ENCODE measurements at regions not wholly inside any gene's neighbourhood (a gene's known extent, or its start where the extent isn't known, plus 50 kb on each side); places are given as distances from the start of the nearest gene placed in this dataset.
"Not testable (repeated sequence)": the region's sequence is repeated elsewhere in the genome, so short reads cannot be mapped to it uniquely, and the experiment has no call there.

DNA sequence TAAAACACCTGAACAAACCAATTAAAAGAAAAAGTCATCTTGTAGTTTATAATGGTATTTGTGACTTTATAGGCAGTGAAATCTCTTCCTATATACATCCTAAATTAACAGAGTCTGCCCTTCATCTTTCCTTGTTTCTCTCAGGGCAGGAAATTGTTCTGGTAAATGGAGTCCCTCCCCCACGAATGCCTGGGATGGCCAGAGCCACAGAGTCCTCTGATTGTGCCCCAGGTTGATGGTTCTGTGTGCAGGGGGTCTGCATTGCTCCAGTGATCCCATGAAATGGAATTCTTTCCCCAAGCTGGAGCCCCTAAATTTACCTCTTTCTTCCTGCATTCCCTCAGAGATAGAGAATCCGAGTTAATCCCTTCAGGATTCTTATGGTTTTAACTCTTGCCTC, 155.5 kb downstream of the MTX2 start:
- no peak for DNase-seq (ENCODE audit: low read depth)

DNA sequence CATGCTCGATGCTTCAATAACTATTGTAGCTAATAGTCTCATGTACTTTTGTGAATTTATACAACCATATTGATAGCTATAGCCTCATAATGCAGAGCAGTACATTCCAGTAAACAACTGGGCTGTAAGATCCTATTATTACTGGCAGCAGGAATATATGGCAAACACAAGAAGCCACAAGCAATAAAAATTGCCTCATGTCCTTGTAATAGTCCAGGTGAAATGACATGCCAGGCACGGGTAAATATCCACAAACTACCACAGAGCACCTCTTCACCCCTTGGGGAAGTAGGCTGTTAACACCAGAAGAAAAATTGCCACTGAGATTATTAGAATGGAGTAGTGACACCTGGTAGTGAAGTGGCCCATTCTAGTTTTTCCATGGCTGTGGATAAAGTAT, 158.3 kb downstream of the MTX2 start:
- no peak for DNase-seq (ENCODE audit: low read depth)

DNA sequence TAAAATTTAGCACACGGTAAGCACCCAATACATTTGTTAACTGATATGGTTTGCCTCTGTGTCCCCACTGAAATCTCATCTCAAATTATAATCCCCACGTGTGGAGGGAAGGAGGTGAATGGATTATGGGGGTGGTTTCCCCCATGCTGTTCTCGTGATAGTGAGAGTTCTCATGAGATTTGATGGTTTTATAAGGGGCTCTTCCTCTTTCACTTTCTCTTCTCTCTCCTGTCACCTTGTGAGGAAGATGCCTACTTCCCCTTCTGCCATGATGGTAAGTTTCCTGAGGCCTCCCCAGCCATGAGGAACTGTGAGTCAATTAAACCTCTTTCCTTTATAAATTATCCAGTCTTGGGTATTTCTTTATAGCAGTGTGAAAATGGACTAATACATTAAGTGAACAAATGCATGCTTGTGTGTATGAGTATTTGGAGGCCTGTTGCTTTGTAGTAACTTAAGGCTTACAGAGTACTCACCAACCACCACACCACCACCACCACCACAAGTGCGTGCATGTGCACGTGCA, 159.8 kb downstream of the MTX2 start:
- not testable (repeated sequence) for DNase-seq (ENCODE audit: low read depth)

DNA sequence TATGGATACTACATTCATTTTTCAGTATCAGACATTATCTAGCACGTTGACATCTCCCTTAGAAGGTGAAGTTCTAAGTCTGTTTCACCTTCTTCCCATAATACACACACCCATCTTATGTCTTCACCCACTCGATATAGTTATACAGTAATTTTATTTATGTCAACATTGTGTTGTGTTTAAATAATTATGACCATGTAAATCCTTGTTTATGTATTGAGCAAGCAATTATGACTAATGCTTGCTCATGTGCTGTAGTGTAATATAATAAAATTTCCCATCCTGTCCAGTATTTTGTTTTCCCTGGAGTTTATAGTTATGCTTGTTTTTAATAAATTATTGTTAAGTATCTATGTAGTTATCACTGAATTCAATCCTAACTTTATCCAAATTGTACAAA, 163.2 kb downstream of the MTX2 start:
- DNase-seq (ENCODE audit: low read depth): no peak

DNA sequence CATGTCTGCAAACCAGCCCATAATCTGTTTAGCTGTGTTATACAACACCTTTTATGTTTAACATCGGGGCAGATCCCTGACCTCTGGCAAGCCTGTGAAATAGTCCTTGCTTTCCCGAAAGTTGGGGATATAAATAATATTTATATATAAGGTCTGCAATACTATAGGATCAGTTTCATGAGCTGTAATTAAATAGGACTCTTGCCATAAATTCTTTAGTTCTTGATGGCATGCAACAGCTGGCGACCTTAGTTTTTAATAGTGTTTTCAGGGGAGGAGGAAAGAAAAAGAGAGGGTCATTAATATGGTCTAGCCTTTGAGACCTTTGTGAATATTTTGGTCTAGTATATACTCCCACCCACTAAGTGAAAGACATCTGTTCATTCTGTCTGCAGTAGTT, 166.5 kb downstream of the MTX2 start:
- no peak for DNase-seq (ENCODE audit: low read depth)

DNA sequence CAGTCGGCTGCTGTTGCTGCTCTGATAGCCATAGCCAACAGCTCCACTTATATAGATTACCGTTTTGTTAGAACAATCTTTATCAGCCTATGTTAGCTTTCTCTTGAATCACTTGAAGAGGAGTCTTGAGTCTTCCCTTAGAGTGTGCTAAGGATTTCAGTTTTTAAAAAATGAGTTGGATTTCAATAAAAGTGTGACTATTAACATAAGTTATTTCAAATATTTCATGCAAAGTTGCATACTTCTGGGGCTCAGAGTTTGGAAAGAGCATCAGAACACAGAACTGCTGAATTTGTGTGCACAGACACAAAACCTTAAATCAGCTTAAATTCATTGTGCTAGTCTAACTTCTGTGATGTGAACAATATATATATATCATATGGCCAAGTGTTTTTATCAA, 174.7 kb downstream of the MTX2 start:
- no peak for DNase-seq (ENCODE audit: low read depth)

DNA sequence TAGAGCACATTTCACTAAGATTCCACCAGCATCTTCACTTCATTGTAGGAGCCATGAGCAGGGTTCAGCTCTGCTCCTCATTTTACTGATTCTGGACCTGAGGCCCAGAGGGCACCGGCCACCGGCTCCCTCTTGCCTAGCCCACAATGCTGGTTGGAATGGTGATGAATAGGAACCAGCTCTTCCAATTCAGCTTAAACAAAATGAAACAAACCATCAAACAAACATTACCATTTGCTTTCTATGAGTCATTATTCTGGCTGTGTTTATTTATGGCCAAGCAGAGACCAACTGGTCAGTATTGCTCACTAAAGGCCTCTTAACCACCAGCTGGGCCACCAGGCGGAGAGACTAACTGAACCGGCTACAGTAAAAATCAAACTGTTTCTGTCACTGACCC, 176.7 kb downstream of the MTX2 start:
- DNase-seq (ENCODE audit: low read depth): no peak

DNA sequence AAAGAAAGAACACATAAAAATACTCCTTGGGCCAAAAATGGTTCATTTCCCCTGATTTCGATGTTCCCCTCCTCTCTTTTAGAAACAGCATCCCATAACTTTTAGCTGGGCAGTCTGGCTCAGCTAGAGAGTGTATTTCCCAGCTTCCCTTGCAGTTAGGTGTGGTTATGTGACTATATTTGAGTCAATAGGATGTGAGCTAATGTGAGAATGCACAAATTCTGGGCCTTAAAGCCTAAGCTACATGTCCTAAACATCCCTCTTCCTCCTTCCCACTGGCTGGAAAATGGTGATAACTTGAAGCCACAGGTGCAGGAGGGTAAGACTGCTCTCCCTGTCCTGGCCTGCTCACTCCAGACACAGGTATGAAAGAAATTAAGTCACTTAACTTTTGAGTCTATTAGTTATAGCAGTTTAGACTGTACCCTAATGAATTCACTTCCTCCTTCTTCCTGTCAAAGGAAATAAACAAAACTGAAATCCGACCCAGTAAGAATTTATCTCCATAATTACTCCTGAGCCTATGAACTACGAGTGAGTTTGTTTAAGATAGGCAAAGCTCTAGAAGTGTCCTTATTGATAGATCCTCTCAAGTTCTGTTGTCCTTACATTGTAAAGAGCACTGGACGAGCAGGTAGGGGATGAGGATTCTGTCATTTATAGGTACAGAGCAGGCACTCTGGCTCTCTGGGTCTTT, 177.6 kb downstream of the MTX2 start:
- DNase-seq (ENCODE audit: low read depth): no peak

DNA sequence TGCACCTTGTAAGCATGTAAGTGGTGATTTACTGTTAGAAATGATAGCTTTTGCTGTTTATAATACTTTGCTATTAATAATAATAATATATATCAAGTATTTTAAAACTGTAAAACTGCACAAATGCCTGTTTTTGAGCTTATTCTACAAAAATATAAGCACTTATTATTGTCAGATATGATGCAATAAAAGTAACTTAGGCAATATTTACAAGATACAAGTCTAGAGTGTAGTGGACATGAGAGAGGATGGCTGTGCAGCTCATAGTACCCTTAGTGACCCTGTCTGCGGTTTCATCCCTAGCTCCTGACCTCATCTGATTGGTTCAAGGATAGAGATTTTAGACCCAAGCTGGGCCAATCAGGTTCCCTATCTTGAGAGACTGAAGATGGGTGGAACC, 178.4 kb downstream of the MTX2 start:
- no peak for DNase-seq (ENCODE audit: low read depth)

DNA sequence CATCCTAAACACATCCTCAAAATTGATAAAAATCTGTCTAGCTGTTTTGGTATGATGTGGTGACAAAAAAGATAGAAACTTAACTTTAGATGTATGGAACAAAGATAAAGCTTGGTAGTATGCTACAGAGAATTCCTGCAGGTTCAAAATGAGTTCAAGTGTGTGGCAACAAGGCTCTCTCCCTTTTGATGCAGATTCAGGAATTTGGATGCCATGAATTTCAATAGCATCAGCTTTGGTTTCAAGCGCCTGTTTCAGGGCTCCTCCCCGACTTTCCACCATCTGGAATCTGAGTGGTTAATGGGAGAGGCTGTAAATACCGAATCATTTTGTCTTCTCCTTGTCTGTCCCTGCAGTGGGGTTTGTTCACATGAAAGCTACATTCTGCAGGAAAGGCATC, 180.6 kb downstream of the MTX2 start:
- no peak for DNase-seq (ENCODE audit: low read depth)

DNA sequence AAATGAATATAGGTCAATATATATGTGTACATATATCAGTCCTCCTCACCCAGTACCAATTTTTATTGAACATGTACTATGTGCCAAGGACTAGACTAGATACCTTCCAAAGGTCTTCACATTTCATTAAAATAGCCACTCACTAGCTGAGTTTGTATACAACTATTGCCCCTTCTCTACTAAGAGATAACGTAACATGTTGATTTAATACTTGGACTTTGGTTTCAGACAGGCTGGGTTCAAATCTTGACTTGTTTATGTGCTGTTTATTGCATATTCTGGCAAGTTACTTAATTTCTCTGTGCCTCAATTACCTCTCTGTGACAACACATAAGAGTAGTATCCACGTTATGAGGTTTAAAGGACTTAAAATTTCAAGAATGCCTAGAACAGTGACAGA, 184.5 kb downstream of the MTX2 start:
- no peak for DNase-seq (ENCODE audit: low read depth)

DNA sequence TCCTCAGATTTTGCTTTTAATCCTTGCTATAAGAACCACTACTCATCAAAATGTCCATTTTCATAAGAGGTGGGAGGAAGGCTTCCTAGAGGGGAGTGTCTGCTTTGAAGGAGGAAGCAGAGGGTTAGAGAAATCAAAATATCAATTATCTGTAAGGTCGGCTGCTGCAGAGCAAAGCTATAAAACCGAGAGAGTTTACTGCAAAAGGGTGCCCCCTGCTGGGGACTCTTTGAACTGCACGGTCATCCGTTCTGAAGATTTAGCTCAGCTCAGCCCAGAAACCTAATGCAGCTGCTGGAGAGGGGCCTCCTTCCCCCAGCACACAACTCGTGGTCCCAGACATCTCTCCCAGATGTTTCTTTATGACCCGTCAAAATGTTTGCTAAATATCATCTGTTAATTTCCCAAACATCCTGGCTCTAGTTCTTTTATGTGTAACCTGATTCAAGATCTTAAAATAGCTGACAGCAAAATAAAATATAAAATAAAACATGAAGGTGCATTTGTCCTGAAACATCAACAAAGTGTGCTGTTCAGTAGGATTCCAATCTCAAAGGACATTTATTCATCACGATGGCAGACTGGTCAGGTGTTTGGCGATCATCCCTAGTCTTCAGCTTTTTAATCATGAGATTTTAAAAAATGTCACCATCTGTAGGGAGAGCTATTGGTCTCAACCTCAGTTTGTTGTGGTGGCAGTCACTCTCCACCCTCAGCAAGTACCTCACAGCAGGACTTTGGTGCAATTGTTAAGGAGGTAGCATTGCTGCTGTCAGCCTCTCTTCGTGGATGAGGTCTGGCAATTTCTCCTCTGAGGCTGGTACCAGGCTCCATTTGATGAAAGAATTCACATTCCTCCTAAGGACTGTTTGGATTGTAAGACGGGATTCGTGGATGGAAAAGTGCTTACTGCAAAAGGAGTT, 185.9 kb downstream of the MTX2 start:
- DNase-seq (ENCODE audit: low read depth): peak; percentile 58

DNA sequence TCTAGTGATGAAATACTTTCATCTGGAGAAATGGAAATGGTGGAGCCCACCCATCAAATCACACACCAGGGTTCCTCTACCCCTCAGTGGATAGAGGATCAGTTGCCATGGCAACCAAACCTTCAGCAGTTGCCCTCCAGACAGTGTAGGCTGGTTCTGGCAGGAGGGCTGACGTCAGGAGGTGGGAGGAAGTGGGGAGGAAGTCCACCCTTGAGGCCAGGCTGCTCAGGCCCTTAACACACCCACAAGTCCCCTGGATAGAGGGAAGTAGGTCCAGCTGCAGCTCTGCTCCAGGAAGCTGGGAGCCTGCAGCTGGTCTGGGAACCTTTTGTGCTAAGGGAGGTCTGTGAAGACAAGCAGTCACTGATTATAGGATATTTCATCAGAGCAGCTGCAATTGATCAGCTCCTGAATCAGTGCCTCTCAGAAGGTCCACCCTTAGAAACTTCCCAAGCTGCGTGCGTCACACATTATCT, 186.6 kb downstream of the MTX2 start:
- no peak for DNase-seq (ENCODE audit: low read depth)

DNA sequence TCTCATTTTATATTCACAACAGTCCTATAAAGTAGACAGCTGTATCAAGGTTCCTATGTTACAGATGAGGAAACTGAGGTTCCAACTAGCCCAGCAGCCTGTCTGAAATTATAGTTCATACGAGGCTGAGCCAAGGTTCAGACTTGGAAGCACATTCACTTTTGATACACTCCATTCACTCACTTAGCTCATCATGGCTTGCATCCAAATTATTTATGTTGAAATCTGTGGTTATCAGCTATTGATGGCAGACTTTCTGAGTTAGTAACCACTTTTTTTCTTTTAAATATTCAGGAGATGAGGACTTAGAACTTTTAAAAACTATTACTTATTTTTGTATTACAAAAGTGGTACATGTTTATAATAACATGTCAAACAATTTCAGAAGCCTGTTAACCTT, 188.2 kb downstream of the MTX2 start:
- DNase-seq (ENCODE audit: low read depth): no peak

DNA sequence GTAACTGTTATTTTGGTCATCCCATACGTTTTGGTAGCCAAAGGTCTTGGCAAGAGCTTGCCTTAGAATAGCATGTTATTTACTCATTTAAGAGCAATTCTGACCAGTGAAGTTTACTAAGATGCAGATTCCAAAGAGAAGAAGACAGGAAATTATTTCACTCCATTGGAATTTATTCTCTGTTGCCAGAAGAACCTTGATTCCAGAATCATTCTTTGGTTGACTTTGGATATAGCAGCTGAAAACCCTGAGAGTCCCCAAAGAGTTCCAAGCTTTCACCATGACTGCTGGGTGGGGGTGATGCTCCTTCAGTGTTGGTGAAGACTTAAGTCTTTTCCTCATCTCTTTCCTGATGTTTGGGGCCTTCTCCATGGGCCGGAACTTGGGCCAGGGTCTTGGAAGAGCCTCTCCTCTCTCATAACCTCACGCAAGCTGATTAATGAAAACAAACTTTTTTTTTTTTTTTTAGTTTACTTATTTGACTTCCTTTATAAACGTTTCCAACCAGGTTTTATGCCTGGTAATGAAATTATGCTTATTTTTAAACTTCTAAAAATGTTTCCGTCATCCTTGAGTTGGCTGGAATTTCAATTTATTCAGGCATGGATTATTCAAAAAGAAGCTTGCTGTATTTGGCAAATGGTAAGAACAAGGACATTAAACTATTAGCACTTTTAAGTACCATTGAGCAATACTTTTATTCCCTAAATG, 192.0 kb downstream of the MTX2 start:
- no peak for DNase-seq (ENCODE audit: low read depth)

DNA sequence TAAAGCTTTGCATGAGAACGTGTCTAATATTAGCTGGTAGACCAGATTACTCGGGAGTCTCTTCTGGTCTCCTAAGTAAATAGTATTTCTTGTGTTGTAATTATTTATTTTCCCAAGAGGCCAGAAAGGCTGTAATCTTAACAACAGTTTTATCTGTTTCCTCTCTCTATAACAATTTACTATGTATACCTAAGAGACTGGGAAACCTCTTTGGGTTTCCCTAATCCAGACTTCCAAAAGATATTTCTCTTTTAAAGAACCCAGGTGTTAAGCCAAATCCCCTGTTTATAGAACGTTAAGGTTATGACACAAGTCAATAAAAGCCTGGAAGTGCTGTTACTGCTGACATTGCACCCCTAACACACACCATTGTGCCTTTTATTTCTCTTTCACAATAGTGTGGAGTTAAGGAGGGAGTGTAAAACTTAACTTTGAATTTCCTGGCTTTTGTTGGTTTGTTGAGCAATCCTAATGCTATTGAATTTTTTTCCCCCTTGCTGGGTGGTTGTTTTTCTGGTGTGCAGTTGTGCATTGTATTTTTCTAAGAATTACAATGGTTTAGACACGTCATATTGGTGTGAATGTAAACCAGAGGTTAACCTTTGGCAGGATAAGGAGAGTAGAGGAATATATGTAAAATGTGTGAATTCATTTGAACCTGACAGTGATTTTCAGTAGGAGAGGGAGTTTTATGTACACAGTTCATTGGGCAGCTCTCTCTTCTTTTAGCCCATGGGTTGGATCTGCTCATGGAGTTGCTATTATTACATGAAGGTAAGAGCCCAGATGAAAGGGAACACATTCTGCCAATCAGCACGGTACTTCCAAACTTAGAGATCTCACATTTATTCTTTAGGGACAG, 192.8 kb downstream of the MTX2 start:
- DNase-seq (ENCODE audit: low read depth): no peak

DNA sequence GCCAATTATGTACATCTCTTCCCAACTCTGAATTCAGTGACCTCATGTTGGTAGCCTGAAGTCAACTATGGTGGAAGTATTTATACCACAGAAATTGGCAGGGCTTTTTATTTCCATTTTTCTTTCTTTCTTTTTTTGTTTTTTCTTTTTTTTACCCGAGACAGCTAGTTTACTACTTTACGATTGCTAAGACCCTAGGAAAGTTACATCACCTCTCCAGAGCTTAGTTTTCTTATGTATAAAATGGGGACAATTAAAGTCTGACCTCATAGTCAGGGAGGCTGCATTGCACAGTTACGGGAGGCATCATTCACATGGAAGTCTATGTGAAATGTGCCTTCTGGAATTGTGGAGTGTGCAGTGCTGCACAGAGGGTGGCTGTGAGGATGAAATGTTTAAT, 194.3 kb downstream of the MTX2 start:
- no peak for DNase-seq (ENCODE audit: low read depth)

DNA sequence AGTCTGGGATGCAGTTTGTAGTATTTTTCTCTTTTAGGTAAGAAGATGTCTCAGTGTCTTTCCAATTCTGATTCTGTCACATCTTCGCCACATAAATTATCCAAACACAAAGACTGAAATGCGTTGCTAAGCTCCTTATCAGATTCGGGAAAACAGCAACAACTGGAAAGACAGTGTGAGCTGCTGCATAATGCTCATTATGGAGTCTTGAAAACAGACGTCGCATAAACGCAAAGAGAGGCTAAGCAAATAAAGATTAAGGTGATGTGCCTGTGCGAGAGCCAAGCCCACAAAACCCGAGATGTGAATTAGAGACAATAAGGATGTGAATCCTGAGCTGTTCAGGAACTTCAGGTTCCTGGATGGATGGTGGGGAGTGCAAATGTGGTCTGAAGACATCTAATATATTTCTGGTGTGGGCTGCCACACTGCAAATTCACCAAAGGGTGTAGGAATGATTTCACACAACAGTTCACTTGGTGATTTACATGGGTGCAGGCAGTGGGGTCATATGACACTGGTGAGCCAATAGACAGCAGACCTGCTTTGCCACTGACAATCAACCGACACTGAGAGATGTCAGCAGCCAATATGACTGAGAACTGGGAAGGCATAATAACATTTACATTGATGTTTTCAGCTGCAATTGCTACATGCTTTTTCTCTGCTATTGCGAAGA, 195.8 kb downstream of the MTX2 start:
- DNase-seq (ENCODE audit: low read depth): no peak

DNA sequence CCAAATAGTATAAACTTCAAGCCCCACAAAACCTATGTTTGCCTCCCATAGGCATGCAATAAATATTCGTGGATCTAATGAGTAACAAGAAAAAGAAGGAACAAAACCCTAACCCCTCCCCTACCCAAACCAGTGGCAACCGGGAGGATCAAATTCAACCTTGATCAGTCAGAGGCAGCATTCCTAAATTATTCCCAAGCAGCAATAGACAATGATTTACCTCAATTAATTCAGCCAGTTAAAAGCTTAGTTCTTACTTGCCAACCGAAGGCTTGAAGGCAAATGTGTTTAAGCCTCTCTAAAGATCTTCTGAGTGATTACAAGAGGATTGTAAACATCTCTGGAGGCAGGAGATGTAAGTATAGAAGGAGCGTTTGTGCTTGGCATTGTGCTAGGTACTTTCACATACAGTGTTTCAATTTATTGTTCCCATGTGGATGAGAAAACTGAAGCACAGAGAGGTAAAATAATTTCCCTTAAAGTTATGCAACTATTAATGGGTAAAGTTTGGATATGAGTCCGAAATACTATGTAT, 197.7 kb downstream of the MTX2 start:
- DNase-seq (ENCODE audit: low read depth): no peak

DNA sequence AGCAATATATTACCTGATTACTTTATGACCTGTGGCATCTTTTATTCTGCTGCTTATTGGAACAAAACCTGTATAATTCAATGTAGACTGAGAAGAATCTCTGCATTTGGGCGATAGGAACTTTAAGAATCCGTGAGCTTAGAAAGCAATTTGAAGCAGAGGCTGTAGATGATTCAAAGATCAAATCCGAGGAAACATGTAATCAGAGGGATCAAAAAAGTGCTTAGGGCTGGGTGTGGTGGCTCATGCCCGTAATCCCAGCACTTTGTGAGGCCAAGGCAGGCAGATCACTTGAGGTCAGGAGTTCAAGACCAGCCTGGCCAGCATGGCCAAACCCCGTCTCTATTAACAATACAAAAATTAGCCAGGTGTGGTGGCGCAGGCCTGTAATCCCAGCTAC, 198.4 kb downstream of the MTX2 start:
- no peak for DNase-seq (ENCODE audit: low read depth)
